K562 (cell line): ENCODE measurements at regions not wholly inside any gene's neighbourhood (a gene's known extent, or its start where the extent isn't known, plus 50 kb on each side); places are given as distances from the start of the nearest gene placed in this dataset.

Experiments
- ATAC-seq: fragments of 200-7000 bp; cut with Tn5 transposase; 3 replicates; pipeline ENCODE4 v1.9.1; 2020; ENCODE audit warnings: moderate library complexity
- BruUV-seq: library from RNA; stranded (reverse); fragments of 400-500 nt; replicated peaks from 2 replicates; lab custom pipeline; 2021; lab: Mats Ljungman, UMichigan
- CTCF ChIA-PET: fragments of 300-600 bp; formaldehyde crosslinking; extraction: SDS; loops from one replicate; lab custom pipeline; 2021; ENCODE audit warnings: low intra/inter-chr PET ratio; lab: Yijun Ruan, JAX
- POLR2A ChIA-PET: fragments of 300-600, 350-650 bp; sonication (Branson Sonifier 250); formaldehyde crosslinking; extraction: SDS; loops from one replicate; lab custom pipeline; 2021; ENCODE audit warnings: antibody characterized with exemption, inconsistent platforms; lab: Yijun Ruan, JAX
- DNase-seq, 4 experiments: peaks; one replicate each; pipeline versions ENCODE4 v3.0.0 to v3.0.0-alpha.2; 2011 to 2018; ENCODE audit warnings: low spot score in 3 of 4, mixed read lengths in 3 of 4; ENCODE audit errors: extremely low read depth in 1 of 4
- FAIRE-seq: peaks from 2 replicates; lab custom pipeline; 2011; peaks lifted over from hg19 to GRCh38; lab: Jason Lieb, UNC
- H2AFZ ChIP-seq: 2 replicates; pipeline ENCODE4 v1.6.0; 2011; ENCODE audit warnings: low read depth, low read length, control low read depth, inconsistent platforms
- H3K27ac ChIP-seq: fragments of 200-600 bp; 3 replicates; pipeline ENCODE4 v1.8.0; 2011; ENCODE audit warnings: low read depth, mild to moderate bottlenecking, control low read depth, inconsistent platforms, low read length, moderate library complexity, mixed read lengths; ENCODE audit errors: extremely low read depth
- H3K27me3 ChIP-seq, 2 experiments: fragments of 300-600 bp in 1 of 2; 2 replicates in 1 of 2; 3 replicates in 1 of 2; pipeline versions ENCODE4 v1.6.0 to v1.8.0; 2011; ENCODE audit warnings: inconsistent platforms in 2 of 2, low read length in 2 of 2, mild to moderate bottlenecking in 1 of 2, mixed read lengths in 1 of 2, moderate library complexity in 1 of 2; ENCODE audit not compliant: control insufficient read depth in 2 of 2, insufficient read depth in 2 of 2
- H3K36me3 ChIP-seq: fragments of 300-600 bp; 3 replicates; pipeline ENCODE4 v1.8.0; 2011; ENCODE audit warnings: mild to moderate bottlenecking, low read length, inconsistent platforms; ENCODE audit not compliant: control insufficient read depth, insufficient read depth
- H3K4me1 ChIP-seq, 2 experiments: fragments of 200-600 bp in 1 of 2; replicated peaks in 1 of 2; 2 replicates in 1 of 2; 3 replicates in 1 of 2; pipeline versions ENCODE4 v1.5.1 to v1.8.0; 2011; ENCODE audit warnings: inconsistent platforms in 2 of 2, low read length in 2 of 2, mild to moderate bottlenecking in 1 of 2, mixed read lengths in 1 of 2, moderate library complexity in 1 of 2; ENCODE audit not compliant: control insufficient read depth in 2 of 2, insufficient read depth in 2 of 2
- H3K4me2 ChIP-seq: 2 replicates; pipeline ENCODE4 v1.6.1; 2011; ENCODE audit warnings: low read length, control low read depth, inconsistent platforms, mixed read lengths; ENCODE audit not compliant: insufficient read depth
- H3K4me3 ChIP-seq: fragments of 200-600 bp; sonication (generic), shearing (Covaris generic); 2 replicates; pipeline ENCODE4 v1.5.1; 2016; ENCODE audit warnings: control low read depth, inconsistent platforms
- H3K79me2 ChIP-seq: fragments of 200-600 bp; 3 replicates; pipeline ENCODE4 v1.8.0; 2011; ENCODE audit warnings: low read length, inconsistent platforms; ENCODE audit not compliant: control insufficient read depth, insufficient read depth
- H3K9ac ChIP-seq, 2 experiments: 2 replicates each; pipeline versions ENCODE4 v1.6.0 to v1.6.1; 2011; ENCODE audit warnings: low read depth in 2 of 2, low read length in 2 of 2, control low read depth in 1 of 2, inconsistent platforms in 1 of 2, mild to moderate bottlenecking in 1 of 2, mixed read lengths in 1 of 2; ENCODE audit not compliant: insufficient read depth in 1 of 2
- H3K9me1 ChIP-seq: one replicate; pipeline ENCODE4 v1.6.0; 2011; ENCODE audit warnings: inconsistent platforms, mild to moderate bottlenecking, low read length, moderate library complexity; ENCODE audit not compliant: control insufficient read depth, insufficient read depth
- H3K9me3 ChIP-seq: replicated peaks from 2 replicates; pipeline ENCODE4 v1.5.1; 2011; ENCODE audit warnings: low read depth, low read length, inconsistent platforms; ENCODE audit not compliant: control insufficient read depth, insufficient read depth
- H4K20me1 ChIP-seq: replicated peaks from 2 replicates; pipeline ENCODE4 v1.6.1; 2011; ENCODE audit warnings: low read length, inconsistent platforms, mixed read lengths; ENCODE audit not compliant: control insufficient read depth, insufficient read depth
- BRD4 ChIP-seq: fragments of 200-600 bp; sonication (generic); IDR thresholded peaks from 2 replicates; pipeline ENCODE4 v1.6.1; 2017; ENCODE audit warnings: inconsistent platforms
- C11orf30 ChIP-seq: fragments of 450-650 bp; IDR thresholded peaks from 2 replicates; pipeline ENCODE4 v1.6.1; 2016; ENCODE audit warnings: low read depth, mild to moderate bottlenecking
- CBX1 ChIP-seq: sonication (generic); IDR thresholded peaks from 2 replicates; pipeline ENCODE4 v1.6.1; 2016; ENCODE audit warnings: antibody characterized with exemption, low read depth, mild to moderate bottlenecking
- EP300 ChIP-seq: IDR thresholded peaks from 2 replicates; pipeline ENCODE4 v1.6.1; 2012; ENCODE audit warnings: low read length, improper control_type of control experiment
- ETS2 ChIP-seq: IDR thresholded peaks from 2 replicates; pipeline ENCODE4 v1.6.1; 2016; ENCODE audit warnings: borderline replicate concordance, missing genetic modification characterization, mild to moderate bottlenecking, moderate library complexity, missing compliant biosample characterization; ENCODE audit not compliant: poor library complexity, severe bottlenecking
- NR2C1 ChIP-seq, 2 experiments: fragments of 450-650 bp; IDR thresholded peaks; 2 replicates each; pipeline ENCODE4 v1.6.1; 2017; ENCODE audit warnings: mild to moderate bottlenecking in 2 of 2, antibody characterized with exemption in 1 of 2, inconsistent platforms in 1 of 2, missing compliant biosample characterization in 1 of 2, missing genetic modification characterization in 1 of 2
- PML ChIP-seq: IDR thresholded peaks from 2 replicates; pipeline ENCODE4 v1.6.1; 2012; ENCODE audit warnings: low read length, inconsistent platforms
- SNRNP70 ChIP-seq: fragments of 200-400 bp; formaldehyde crosslinking; optimal IDR thresholded peaks from 2 replicates; pipeline ENCODE3; 2017; ENCODE audit warnings: low read depth, low read length
- WHSC1 ChIP-seq: IDR thresholded peaks from one replicate; pipeline ENCODE4 v1.6.1; 2012; ENCODE audit warnings: low read length, control low read depth, inconsistent platforms
- ZNF121 ChIP-seq: sonication (generic); formaldehyde crosslinking; conservative IDR thresholded peaks from 2 replicates; pipeline ENCODE4 v1.8.0; 2022; ENCODE audit warnings: missing genetic modification reagents
- ZNF77 ChIP-seq: fragments of 250-450 bp; sonication (Bioruptor Pico); IDR thresholded peaks from 2 replicates; pipeline ENCODE4 v1.5.0; 2020
- WGBS: fragments of 100-300 bp; shearing (Covaris generic); methylation state at CpG from one replicate; pipeline ENCODE4 v1.1.6; 2016; ENCODE audit warnings: low coverage, mixed read lengths; ENCODE audit not compliant: insufficient coverage; ENCODE audit errors: missing lambda C conversion rate; 5-methylcytosine and 5-hydroxymethylcytosine counted together
- in situ Hi-C: fragments of 300-500 bp; cut with MboI; formaldehyde crosslinking; loops from 4 replicates; pipeline ENCODE4 v1.15.0; 2018; ENCODE audit warnings: inconsistent platforms, mixed read lengths
- intact Hi-C: fragments of 100-400 bp; cut with micrococcal nuclease; formaldehyde crosslinking; loops from 2 replicates; pipeline ENCODE4 v1.14.2; 2022
- TF ChIP-seq, protein P1 (sequence below): sonication (generic); formaldehyde crosslinking; IDR thresholded peaks from 2 replicates; pipeline ENCODE4 v1.8.0; 2022; ENCODE audit warnings: mild to moderate bottlenecking, missing genetic modification reagents, borderline replicate concordance
- TF ChIP-seq, protein P2 (sequence below): fragments of 200-800 bp; sonication (Bioruptor generic); IDR thresholded peaks from 2 replicates; pipeline ENCODE4 v1.6.1; 2017; ENCODE audit warnings: missing genetic modification characterization, missing compliant biosample characterization
- TF ChIP-seq, protein P3 (sequence below): fragments of 450-650 bp; formaldehyde crosslinking; conservative IDR thresholded peaks from 2 replicates; pipeline ENCODE4 v1.4.0; 2022; ENCODE audit warnings: mild to moderate bottlenecking, missing genetic modification characterization
- TF ChIP-seq, protein P4 (sequence below): fragments of 450-650 bp; formaldehyde crosslinking; IDR thresholded peaks from 2 replicates; pipeline ENCODE4 v1.4.0; 2020; ENCODE audit warnings: mild to moderate bottlenecking

DNA sequence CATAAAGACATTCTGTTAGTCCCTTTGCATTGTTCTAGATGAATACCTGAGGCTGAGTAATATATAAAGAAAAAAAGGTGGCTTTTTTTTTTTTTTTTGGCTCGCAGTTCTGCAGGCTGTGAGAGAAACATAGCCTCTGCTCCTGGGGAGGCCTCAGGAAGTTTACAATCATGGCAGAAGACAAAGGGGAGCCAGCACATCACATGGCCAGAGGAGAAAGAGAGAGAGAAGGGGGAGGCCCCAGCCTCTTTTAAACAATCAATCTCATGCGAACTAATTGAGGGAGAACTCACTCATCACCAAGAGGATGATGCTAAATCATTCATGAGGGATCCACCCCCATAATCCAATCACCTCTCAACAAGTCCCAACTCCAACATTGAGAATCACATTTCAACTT is 364.0 kb upstream of the EPHA5 start (continued):
- TF ChIP-seq, protein P1, sequence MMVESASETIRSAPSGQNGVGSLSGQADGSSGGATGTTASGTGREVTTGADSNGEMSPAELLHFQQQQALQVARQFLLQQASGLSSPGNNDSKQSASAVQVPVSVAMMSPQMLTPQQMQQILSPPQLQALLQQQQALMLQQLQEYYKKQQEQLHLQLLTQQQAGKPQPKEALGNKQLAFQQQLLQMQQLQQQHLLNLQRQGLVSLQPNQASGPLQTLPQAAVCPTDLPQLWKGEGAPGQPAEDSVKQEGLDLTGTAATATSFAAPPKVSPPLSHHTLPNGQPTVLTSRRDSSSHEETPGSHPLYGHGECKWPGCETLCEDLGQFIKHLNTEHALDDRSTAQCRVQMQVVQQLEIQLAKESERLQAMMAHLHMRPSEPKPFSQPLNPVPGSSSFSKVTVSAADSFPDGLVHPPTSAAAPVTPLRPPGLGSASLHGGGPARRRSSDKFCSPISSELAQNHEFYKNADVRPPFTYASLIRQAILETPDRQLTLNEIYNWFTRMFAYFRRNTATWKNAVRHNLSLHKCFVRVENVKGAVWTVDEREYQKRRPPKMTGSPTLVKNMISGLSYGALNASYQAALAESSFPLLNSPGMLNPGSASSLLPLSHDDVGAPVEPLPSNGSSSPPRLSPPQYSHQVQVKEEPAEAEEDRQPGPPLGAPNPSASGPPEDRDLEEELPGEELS (CRISPR knock-in tag): no peak

DNA sequence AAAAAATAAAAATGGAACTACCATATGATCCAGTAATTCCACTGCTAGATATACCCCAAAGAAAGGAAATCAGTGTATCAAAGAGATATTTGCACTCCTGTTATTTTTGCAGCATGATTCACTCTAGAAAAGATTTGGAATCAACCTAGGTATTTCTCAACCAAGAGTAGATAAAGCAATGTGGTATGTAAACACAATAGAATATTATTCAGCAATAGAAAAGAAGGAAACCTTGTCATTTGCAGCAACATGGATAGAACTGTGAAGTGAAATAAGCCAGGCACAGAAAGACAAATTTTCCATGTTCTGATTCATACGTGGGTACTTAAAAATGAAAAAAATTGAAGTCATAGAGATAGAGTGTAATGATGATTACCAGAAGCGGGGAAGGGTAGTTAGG is 362.3 kb upstream of the EPHA5 start:
- no peak overlapping the region for H3K4me3 ChIP-seq
- BruUV-seq: no TSS peak
- no peak for DNase-seq
- no peaks in the 10 kb centered on the region for H3K4me1 ChIP-seq
- TF ChIP-seq BRD4 (no peak), NR2C1 (IDR thresholded peaks at IDR 0.05) (no peak), NR2C1 (tag; IDR thresholded peaks at IDR 0.05) (no peak), ETS2 (tag) (no peak), PML (no peak), WHSC1 (no peak), ZNF121 (CRISPR knock-in tag) (no peak), C11orf30 (no peak), CBX1 (no peak), ZNF77 (no peak), EP300 (no peak), SNRNP70 (no peak)
- TF ChIP-seq, protein P2, sequence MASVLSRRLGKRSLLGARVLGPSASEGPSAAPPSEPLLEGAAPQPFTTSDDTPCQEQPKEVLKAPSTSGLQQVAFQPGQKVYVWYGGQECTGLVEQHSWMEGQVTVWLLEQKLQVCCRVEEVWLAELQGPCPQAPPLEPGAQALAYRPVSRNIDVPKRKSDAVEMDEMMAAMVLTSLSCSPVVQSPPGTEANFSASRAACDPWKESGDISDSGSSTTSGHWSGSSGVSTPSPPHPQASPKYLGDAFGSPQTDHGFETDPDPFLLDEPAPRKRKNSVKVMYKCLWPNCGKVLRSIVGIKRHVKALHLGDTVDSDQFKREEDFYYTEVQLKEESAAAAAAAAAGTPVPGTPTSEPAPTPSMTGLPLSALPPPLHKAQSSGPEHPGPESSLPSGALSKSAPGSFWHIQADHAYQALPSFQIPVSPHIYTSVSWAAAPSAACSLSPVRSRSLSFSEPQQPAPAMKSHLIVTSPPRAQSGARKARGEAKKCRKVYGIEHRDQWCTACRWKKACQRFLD: no peak
- TF ChIP-seq, protein P3, sequence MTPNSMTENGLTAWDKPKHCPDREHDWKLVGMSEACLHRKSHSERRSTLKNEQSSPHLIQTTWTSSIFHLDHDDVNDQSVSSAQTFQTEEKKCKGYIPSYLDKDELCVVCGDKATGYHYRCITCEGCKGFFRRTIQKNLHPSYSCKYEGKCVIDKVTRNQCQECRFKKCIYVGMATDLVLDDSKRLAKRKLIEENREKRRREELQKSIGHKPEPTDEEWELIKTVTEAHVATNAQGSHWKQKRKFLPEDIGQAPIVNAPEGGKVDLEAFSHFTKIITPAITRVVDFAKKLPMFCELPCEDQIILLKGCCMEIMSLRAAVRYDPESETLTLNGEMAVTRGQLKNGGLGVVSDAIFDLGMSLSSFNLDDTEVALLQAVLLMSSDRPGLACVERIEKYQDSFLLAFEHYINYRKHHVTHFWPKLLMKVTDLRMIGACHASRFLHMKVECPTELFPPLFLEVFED: no peak
- TF ChIP-seq, protein P4, sequence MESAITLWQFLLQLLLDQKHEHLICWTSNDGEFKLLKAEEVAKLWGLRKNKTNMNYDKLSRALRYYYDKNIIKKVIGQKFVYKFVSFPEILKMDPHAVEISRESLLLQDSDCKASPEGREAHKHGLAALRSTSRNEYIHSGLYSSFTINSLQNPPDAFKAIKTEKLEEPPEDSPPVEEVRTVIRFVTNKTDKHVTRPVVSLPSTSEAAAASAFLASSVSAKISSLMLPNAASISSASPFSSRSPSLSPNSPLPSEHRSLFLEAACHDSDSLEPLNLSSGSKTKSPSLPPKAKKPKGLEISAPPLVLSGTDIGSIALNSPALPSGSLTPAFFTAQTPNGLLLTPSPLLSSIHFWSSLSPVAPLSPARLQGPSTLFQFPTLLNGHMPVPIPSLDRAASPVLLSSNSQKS (CRISPR knock-in tag): no peak
- in situ Hi-C loops (no loop called here), intact Hi-C loops (no loop called here)
- H3K4me2 ChIP-seq: no peak overlapping the region
- ChIA-PET POLR2A (no interaction called here), CTCF (no interaction called here)
- no peak overlapping the region for H2AFZ ChIP-seq
- FAIRE-seq: no peak
- no peaks in the 10 kb centered on the region for H3K27me3 ChIP-seq
- 3% methylated on average over 2 of the region's 2 CpGs for WGBS
- no peak for ATAC-seq
- H3K36me3 ChIP-seq: no peaks in the 10 kb centered on the region
- H3K9me1 ChIP-seq: no peaks in the 10 kb centered on the region
- no peaks in the 10 kb centered on the region; the same call in 1 of the 2 replicates for H3K9me3 ChIP-seq
- H4K20me1 ChIP-seq: no peaks in the 10 kb centered on the region
- no peak overlapping the region for H3K27ac ChIP-seq
- H3K79me2 ChIP-seq: no peaks in the 10 kb centered on the region
- H3K9ac ChIP-seq: no peak overlapping the region
